DMS114 treated with DMSO at 0.1 percent for 48 hours (cell line): ENCODE measurements at regions not wholly inside any gene's neighbourhood (a gene's known extent, or its start where the extent isn't known, plus 50 kb on each side); places are given as distances from the start of the nearest gene placed in this dataset.
"Not testable (repeated sequence)": the region's sequence is repeated elsewhere in the genome, so short reads cannot be mapped to it uniquely, and the experiment has no call there.

Source experiments
- DNase-seq: peaks from one replicate; lab custom pipeline; 2025; ENCODE audit not compliant: unreplicated experiment; lab: John Stamatoyannopoulos, UW

DNA sequence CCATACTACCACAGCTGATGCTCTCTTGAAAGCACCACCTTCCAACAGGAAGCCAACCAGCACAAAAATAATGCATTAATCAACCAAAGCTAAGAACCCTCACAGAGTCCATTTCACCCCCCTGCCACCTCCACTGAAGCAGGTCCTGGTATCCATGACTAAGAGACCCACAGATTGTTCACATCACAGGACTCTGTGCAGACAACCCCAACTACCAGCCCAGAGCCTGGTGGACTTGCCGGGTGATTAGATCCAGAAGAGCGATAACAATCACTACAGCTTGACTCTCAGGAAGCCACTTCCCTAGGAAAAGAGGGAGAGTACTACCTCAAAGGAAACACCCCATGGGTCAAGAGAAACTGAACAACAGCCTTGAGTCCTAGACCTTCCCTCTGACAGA is 528.1 kb downstream of the KIF20B start:
- no peak for DNase-seq

DNA sequence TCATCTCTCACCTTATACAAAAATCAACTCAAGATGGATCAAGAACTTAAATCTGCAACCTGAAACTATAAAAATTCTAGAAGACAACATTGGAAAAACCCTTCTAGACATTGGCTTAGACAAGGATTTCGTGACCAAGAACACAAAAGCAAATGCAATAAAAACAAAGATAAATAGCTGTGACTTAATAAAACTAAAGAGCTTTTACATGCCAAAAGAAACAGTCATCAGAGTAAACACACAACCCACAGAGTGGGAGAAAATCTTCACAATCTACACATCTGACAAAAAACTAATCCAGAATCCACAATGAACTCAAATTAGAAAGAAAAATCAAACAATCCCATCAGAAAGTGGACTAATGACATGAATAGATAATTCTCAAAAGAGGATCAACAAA is 532.4 kb downstream of the KIF20B start:
- DNase-seq = not testable (repeated sequence)

DNA sequence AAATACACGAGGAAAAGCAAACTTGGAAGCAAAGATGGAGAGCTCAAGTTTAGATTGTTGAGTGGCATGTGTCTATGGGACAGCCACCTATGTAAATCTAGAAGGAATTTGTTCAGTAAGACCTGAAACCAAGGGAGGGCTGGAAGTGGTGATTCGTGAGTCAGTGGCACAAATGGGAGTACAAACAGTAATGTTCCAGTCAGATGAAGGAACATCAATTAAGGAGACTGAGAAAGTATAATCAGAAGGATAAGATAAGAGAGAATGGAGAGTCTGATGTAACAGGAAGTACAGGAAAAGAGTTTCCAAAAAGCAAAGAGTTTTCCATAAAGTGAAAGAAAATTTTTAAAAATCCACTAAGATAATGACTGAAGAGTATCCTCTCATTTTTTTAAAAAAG is 544.2 kb downstream of the KIF20B start:
- no peak for DNase-seq

DNA sequence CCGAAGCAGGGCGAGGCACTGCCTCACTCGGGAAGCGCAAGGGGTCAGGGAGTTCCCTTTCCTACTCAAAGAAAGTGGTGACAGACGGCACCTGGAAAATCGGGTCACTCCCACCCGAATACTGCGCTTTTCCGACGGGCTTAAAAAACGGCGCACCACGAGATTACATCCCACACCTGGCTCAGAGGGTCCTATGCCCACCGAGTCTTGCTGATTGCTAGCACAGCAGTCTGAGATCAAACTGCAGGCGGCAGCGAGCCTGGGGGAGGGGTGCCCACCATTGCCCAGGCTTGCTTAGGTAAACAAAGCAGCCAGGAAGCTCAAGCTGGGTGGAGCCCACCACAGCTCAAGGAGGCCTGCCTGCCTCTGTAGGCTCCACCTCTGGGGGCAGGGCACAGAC is 549.4 kb downstream of the KIF20B start:
- DNase-seq = not testable (repeated sequence)

DNA sequence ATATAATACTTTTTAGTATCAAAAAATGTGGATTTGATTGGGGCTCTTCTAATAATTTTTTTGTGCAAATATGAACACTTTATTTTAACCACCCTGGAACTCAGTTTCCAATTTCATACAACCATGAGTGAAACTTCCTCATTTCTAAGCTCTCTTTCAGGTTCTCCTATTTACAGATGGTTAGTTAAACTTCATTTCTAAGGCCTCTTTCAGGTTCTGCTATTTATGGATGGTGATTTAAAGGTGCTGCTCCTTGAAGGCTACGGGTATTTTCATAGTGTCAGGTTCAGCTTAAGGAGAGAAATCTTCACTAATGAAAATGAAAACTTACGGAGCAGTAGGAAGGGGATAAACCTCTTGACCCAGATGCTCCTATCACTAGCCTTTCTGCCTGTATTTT is 568.3 kb downstream of the KIF20B start:
- no peak for DNase-seq

DNA sequence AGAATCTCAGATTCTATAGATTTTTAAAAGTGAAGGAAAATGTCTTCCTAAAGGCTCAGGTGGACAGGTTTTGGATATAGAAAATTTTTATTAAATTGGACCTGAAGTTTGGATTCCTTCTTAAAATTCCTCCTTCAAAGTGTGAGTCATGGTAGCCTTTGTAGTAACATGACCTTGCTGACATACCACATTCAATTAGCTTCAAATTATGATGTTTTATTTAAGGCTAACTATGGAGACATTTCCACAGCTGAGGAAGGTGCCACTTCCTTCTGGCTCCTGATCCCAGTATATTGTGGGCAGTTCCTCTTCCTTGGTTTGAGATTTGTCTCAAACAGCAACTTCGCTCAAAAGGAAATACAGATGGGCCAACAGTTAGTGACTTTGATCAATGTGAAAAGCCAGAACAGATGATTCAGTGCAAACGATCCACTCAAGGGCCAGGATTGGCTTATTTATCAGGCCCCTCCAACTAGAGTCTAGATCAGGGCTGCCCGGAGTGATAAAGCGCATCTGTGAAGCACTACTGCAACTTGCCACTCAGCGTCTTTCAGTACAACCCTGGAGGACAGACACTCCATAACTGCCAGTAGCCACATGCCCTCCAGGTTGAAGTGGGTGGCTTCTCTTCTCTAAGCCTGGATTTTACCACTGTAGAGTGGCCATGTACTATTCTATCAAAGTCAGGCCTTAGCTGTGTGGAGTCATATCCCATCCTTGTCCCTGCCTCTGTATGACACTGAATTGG is 573.5 kb downstream of the KIF20B start:
- no peak for DNase-seq

DNA sequence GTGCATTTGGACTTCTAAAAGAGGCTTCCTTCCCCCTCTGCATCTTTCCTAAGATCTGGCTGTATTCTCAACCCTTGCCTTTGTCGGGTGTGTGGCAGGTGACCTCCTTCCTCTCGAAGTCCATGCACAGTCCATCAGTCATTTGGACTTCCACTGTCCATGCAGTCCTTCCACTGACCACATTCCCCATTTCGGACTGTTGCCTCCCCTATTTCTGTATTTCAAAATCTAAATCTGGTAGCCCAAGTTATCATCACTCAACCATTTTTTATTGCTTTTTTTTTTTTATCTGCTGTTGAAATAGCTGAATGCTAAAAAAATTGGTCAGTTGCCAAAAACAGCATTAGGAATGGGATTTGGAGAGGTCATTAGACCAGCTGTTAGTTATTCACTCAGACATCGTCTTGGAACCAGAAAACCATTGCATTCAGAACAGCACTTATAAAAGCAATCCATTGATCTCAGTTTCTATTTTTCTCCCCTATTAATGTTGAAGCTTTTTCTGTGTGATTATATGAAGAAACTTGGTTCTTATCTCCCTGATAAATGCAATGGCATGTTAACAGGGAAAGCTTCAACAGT is 575.6 kb downstream of the KIF20B start:
- DNase-seq = no peak

DNA sequence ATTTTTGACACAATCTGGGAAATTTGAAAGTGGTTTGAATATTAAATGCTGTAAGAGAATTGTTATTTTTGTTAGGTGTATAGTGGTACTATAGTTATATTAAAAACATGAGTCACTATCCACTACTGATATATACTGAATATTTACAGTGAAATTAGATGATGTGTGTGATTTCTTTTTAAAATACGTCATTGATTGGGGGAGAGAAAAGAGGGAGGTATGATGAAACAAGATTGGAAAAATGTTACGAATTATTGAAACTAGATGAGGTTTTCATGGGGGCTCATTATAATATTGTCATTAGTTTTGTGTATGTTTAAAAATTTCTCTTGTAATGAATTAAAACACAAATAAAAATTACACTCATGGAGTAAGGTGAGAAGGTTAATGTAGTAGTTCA is 571.4 kb downstream of the HTR7 start:
- no peak for DNase-seq

DNA sequence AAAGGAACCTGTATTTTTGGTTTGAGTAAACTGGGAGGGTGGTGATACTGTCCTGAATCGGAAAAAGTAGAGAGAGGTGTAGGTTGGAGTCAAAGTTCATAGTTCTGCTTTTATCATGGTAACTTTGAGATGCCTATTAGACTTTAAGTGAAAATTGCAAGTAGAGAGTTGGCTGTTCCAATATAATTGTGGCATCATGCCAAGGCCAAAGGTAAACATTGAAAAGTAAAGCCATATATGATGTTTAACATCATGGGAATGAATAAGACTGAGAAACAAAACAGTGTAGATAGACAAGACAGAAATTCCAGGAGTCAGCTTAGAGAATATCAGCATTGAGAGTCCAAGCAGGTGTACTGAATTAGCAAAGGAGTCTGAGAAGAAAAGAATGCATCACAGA is 570.9 kb downstream of the HTR7 start:
- DNase-seq = no peak

DNA sequence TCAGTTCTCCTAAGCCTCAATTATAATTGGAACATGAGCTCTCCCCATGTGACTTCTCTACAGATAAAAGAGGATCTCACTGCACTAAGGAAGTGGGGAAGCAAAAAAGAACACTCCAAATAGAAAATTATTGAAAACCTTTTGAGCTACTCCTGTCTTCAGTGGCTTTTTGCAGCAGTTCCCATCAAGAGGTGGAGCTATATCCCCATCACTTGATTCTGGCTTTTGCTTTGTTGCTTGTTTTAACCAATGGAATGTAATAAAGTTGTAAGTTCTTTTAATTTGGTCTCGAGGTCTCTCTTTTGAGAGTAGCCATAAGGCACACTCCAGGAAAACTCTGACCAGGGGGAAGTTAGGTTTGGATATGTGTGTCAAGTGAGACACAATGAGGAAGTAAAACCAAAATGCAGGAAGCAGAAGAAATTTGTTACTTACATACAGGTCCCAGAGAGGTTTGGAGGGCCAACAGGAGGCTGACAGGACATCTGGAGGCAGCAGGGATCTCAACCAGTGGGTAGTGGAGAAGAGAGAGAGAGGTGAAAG is 569.4 kb downstream of the HTR7 start:
- no peak for DNase-seq

DNA sequence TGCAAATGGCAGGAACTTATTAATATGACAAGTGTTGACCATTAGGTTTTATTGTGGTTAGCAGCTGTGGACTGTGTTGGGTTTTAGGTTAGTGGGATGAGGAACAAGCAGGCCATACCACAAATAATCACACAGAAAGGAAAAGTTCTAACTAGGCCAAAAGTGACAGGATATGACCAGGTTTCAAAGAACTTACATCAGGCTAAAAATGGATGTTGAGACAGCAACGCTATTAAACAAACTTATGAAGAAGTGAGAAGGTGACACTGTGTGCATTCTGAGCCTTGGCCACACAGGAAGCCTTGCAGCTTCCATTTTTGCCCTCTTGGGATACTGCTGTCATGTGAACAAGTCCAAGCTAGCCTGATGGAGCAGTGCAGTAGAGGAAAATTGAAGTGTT is 568.8 kb downstream of the HTR7 start:
- no peak for DNase-seq

DNA sequence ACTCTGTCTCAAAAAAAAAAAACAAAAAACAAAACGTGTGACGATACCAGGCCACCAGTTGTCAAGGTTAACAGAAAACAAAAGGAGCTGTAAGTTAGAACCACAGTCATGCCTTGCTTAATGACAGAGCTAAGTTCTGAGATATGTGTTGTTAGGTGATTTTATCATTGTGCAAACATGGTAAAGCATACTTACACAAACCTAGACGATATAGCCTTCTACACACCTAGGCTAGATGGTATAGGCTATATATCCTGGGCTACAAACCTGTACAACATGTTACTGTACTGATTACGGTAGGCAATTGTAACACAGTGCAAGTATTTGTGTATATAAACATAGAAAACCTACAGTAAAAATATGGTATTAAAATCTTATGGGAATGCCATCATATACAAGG is 564.2 kb downstream of the HTR7 start:
- DNase-seq = no peak

DNA sequence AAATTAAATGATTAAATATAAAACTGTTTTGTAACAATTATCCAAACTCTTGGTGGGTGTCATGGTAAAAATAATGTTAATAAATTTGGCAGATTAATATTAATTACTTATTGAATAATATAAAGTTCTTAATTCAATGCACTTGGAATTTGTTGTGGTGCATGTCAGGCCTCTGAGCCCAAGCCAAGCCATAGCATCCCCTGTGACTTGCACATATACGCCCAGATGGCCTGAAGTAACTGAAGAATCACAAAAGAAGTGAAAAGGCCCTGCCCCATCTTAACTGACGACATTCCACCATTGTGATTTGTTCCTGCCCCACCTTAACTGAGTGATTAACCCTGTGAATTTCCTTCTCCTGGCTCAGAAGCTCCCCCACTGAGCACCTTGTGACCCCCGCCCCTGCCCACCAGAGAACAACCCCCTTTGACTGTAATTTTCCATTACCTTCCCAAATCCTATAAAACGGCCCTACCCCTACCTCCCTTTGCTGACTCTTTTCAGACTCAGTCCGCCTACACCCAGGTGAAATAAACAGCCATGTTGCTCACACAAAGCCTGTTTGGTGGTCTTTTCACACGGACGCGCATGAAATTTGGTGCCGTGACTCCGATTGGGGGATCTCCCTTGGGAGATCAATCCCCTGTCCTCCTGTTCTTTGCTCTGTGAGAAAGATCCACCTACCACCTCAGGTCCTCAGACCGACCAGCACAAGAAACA is 562.9 kb downstream of the HTR7 start:
- not testable (repeated sequence) for DNase-seq

DNA sequence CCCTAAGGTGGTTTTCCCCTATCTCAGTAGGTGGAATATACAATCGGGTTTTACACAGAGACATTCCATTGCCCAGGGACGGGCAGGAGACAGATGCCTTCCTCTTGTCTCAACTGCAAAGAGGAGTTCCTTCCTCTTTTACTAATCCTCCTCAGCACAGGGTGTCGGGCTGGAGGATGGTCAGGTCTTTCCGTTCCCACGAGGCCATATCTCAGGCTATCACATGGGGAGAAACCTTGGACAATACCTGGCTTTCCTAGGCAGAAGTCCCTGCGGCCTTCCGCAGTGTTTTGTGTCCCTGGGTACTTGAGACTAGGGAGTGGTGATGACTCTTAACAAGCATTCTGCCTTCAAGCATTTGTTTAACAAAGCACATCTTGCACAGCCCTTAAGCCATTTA is 555.8 kb downstream of the HTR7 start:
- not testable (repeated sequence) for DNase-seq

DNA sequence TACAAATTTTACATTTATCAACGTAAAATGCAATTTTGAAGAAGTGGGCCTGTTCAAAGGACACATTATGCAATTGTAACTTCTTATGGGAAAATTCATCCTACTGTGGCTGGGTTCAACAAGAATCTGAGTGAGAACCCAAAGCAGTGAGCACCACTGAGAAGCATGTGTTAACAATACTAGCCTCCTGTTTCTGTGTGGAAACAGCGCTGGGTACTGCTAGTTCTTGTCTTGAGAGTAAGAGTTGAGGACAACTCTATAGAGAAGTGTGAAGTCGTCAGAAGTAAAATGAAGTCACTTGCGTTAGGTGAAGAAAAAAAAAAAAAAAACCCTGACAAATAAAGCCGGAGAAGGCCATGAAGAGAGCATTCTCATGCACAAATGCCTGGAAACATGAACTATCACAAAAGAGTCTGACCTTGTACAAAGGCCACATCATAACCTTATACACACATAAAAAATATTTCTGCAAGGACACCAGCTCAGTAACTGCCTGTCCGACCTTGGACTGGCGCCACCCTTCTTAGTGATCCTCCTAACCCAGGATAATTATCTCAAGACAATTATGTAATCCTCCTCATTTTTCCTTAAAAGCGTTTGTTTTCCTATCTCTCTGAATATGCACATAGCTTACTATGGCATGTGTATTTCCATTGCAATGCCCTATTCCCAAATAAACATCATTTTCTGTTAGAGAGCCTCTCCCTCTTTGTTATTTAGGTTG is 554.9 kb downstream of the HTR7 start:
- DNase-seq = no peak

DNA sequence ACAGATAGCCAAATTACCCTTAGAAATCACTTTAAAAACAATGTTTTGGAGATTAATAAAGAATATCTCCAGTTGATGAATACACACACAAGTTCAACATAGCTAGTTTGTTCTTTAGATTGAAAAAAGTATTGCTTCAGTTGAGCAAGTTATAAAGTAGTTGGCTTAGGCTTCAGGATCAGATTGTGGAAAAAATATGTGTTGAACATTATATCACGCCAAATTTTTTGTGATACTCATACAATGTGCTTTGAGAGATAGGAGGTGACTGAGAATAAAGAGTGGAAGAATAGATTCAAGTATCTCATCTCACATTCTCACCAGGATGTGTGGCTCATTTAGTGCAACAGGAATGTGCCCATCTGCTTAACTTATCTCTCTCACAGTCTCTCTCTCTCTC is 553.3 kb downstream of the HTR7 start:
- no peak for DNase-seq

DNA sequence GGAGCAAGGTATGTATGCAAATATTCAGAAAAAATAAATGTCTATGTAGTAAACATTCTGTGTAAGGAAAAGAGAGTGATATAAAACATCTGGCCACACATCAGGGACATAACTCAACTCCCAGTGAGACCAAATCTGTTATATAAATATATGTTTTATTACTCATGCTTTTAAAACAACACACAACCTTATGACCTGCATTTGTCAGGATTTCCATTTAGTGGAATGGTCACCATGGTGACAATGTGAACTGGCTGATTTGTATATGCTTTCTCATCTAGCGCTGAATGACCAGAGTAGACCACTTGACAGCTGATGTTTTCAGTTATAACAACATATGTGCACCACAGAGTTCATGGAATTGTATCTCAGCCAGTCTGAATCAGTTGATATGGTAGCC is 551.7 kb downstream of the HTR7 start:
- DNase-seq = no peak

DNA sequence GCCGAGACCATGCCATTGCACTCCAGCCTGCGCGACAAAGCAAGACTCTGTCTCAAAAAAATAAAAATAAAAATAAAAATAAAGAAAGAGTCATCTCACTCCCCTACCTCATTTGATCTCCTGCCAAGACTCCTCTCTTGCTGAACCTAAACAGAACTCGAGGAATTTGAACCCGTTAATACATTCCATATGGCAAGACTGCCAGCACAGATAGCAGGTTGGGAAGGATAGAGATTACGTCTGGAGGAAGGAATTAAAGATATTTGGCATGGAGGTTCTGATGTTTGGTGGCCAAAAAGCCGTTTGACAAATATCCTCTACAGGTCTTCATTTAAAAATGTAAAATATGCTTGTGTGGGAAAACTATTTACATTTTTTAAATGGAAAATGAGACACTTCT is 549.6 kb downstream of the HTR7 start:
- DNase-seq = no peak

DNA sequence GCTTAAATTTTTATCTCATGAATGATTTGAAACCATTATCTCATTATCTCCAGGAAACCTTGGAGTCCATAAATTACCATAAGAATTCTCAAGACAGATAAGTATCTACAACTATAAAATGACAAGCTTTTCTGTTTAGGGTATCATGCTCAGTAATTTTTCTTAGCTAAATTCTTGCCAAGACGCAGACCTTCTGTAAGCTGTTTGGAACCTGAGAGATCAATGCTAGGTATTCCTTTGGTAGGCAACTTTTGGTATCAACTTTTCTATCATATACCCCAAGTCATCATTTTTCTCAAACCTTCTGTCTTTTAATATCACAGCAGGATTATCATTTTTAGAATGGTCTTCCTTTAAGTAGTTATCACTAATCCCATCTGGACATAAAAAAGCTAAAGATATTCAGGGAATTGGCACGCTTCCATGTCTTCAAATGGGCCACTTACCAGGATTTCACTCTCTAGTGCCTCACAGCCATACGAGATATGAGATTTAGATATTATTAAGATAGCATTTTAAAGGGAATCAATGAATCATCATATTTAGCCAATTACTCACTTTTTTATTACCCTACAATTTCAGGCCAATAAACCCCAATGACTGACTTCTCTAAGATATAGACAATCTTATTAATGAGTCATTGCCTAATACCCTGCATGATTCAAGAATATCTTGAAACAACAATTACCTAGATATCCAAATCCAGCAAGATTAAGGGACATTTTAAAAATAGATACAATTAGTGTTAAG is 544.1 kb downstream of the HTR7 start:
- DNase-seq = no peak

DNA sequence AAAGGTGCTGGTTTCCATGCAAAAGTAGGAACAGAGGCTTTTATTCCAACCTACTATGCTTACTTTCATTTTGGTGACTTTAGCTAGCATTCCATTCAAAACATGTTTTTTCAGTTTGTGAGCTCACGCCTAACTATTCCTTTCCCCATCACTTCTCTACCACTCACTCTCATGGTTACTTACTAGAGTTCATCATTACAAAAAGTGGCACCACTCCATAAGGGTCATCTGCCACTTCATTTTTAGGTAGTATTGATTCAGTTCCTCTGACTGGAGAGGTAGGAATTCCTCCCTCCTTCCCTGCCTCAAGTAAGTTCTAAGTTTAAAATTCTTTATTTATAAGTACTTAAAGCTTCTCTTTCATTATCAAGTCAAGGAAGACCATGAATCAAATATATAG is 543.1 kb downstream of the HTR7 start:
- no peak for DNase-seq

DNA sequence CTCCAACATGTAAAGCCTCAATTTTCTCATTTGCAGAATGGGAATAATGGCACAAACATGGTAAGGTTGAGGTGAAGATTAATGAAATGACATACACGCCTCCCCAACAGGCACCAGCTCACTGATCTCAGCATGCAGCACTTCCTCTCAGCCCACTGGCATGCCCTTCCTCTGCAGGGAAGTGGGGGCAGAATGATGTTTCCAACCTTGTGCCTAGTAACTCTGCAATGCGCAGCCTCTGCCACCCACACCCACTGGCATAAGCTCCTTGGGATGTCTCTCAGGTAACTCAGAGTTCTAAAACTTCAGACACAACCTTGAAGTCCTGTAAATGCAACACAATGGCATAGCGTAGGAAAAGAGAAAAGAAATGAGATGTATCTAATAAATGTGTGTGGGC is 540.7 kb downstream of the HTR7 start:
- no peak for DNase-seq
